ENCODE measurements at regions not wholly inside any gene's neighbourhood (a gene's known extent, or its start where the extent isn't known, plus 50 kb on each side); places are given as distances from the start of the nearest gene placed in this dataset.

DNA sequence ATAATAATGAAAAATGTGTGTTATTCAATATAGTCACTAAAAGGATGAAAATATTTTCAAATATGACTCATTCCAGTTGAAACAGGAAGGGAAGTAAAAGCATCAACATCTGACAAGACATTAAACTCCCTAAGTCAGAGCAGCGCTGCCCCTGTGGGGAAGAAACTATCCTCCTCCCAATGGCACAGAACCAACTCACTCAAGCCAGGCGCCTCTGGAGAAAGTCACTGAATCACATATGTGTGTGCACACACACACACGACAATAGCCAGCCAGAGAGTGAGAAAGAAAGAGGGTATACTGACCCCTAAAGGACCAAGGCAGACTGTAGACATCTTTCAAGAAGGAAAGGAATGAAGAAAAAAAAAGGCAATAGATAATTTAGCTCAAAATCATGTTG, 126.9 kb downstream of the SETD4 start:
- DNase-seq, result peak; percentile 95

GRCh38 chr21:35932232-35932911, 128.0 kb downstream of the SETD4 start:
- peak; percentile 94 for DNase-seq

DNA sequence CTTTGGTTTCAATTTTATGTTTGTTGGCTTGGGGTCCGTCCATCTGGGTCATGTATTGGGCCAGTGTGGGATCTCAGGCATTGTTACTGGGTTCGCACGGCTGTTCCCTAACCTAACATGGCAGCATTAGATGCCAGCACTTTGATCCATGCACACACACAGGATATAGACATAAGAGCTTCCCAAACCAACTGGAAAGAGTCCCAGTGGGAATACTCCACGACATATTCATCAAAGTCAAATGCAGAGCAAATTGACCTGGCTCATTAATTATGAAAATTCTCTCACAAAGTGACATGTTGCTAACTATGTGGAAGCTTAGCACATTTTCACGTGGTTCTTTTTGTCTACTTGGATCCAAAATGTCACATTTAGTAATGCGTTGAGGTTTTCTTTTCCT, 130.4 kb downstream of the SETD4 start:
- DNase-seq, result no peak

DNA sequence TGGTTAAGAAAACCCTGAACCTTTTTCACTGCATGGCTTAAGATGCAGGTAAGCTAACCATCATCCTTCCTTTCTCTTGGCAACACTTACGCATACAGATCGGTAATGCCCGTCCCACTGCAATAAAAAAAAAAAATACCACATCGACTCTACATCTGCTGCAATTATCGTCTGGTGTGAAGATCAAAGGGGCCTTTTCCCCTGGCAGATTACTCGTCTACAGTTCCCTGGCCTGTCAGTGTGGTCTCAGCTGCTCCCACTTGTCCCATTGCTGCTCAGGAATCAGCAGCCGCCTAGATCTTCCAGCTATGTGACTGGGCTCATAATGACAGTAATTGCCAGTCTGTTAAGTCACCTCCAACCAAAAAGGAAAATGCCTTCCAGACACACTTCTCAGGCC, 133.1 kb downstream of the SETD4 start:
- DNase-seq, result no peak

- no peak for DNase-seq
Measured at GRCh38 chr21:35926003-35926740, 134.2 kb downstream of the SETD4 start.

GRCh38 chr21:35925497-35925896, 134.8 kb downstream of the SETD4 start:
- DNase-seq, result peak; percentile 28

GRCh38 chr21:35924714-35925301, 135.5 kb downstream of the SETD4 start:
- DNase-seq, result peak; percentile 75

- DNase-seq, result no peak
Measured at GRCh38 chr21:35923971-35924370, 136.4 kb downstream of the SETD4 start.

DNA sequence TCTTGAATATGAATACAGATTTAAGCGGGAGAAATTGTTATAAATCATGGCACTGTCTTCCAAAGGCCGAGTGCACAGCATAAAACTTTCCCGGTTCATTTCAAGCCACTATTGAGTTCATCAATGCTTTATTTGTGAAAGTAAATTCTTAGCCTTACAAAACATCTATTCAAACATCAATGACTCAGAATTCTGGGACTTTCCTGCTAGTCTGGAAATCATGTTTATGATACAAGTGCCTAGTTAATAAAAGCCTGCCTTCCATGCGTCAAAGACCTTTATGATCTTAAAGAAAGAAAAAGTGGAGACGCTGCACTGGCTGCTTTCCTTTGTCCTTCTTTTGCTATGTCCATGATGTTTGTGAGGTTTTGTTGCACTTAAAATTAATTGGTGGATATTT, 137.7 kb downstream of the SETD4 start:
- DNase-seq, result no peak

DNA sequence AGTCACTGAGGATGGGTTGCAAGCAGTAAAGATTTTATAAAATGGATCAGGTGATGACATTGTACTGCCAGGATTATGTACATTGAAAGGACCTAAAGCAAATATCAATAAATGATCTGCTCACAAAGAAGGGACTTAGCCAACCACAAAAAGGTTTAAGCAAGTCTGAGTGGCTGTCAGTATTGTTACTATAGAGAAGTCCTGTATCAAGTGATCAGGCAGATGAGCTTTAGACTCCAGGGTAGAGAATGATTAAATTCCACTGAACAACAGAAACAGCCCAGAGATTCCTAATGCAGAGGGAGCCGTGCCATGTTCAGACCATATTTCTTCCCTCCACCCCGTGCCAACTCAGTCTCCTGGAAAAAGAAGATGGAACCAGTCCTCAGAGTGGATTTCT, 138.9 kb downstream of the SETD4 start:
- no peak for DNase-seq

DNA sequence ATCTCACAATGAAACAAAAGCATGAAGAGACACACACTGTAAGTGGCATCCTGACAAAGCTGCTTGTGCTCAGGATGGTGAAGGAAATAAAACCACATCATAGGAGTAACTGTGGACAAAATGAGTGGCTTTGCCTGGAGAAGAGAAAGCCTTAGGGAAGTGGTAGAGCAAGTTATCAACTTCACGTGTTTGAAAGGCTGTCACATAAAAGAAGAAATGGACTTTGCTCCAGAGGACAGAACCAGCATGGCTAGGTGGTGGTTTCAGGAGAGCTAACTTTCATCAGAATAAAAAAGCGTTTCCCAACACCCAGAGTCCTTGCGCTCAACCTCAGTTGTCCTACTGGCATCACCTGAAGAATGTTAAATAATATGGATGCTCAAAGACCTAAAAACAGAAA, 139.9 kb downstream of the SETD4 start:
- DNase-seq, result no peak

DNA sequence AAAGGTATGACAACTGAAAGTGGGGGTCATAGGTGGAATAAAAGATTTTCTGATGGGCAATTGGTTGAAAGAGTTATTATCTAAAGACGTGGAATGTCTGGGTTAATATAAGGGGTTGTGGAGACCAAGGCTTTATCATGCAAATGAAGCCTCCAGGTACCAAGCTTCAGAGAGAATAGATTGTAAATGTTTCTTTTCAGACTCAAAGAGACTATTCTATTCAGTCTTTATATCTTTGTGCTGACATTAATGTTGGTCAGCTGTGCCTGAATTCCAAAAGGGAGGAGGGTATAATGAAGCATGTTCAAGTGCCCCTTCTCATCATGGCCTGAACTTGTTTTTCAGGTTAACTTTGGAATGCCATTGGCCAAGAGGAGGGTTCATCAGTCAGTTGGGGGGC, 145.3 kb downstream of the SETD4 start:
- DNase-seq, result no peak

- DNase-seq, result no peak
Measured at GRCh38 chr21:35911412-35912191, 148.7 kb downstream of the SETD4 start.

GRCh38 chr21:35909456-35910223, 150.7 kb downstream of the SETD4 start:
- DNase-seq, result peak; percentile 79

GRCh38 chr21:35908311-35909078, 151.8 kb downstream of the SETD4 start:
- no peak for DNase-seq

GRCh38 chr21:35906586-35906985, 153.7 kb downstream of the SETD4 start:
- DNase-seq, result no peak

GRCh38 chr21:35905963-35906345, 154.4 kb downstream of the SETD4 start:
- DNase-seq, result no peak

- no peak for DNase-seq
Measured at GRCh38 chr21:35905096-35905962, 155.0 kb downstream of the SETD4 start.

- DNase-seq, result no peak
Measured at GRCh38 chr21:35900539-35900938, 159.8 kb downstream of the SETD4 start.

DNA sequence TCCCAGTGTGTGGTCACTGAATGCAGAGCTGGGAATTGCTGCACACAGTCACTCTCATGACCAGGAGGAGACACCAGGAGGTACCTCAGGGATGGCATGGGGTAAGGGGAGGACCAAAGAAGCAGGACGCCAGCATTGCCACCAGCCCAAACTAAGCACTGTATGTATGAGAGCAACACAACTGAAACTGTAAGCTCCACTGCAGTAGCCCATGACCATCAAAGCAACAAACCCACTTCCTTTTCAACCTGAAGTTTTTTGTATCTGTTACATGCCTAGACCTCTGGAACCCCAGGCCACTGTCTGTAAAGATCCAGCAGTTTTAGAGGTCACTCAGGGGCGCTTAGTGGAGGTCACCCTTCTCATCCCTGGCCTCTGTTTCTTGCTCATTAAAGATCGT, 164.3 kb downstream of the SETD4 start:
- no peak for DNase-seq

DNA sequence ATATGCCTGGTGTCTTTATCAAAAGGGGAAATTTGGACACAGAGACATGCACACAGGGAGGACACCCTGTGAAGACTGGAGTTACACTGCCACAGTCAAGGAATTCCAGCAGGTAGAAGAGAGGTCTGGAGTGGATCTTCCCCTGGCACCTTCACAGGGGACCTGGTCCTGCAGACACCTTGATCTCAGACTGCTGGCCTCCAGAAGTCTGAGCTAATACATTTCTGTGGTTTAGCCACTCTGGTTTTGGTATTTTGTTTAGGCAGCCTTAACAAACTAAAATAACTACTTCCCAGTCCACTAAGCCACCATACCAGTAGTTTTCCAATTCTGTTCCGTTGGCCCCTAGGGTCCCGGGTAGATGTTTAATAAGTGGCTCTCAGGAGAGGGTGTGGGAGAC, 164.7 kb downstream of the SETD4 start:
- no peak for DNase-seq
